Heart left ventricle (tissue), 16 donors: ENCODE measurements at regions not wholly inside any gene's neighbourhood (a gene's known extent, or its start where the extent isn't known, plus 50 kb on each side); places are given as distances from the start of the nearest gene placed in this dataset.

ENCODE experiments used
- ATAC-seq, 4 donors: fragments of 200-7000 bp; cut with Tn5 transposase; one replicate each; pipeline ENCODE4 v1.9.1; 2020 to 2022; ENCODE audit warnings: moderate library complexity in 4 of 4, mild to moderate bottlenecking in 3 of 4, moderate number of reproducible peaks in 1 of 4
- DNase-seq, 5 donors: peaks; one replicate each; pipeline ENCODE4 v3.0.0-alpha.2; 2020
- H3K27ac ChIP-seq, 12 donors: fragments of 200-600 bp; sonication (generic) in 4 of 12; one replicate each; pipeline versions ENCODE4 v1.5.0 to v1.8.0; 2016 to 2022; ENCODE audit warnings: mild to moderate bottlenecking in 2 of 12
- H3K27me3 ChIP-seq, 9 donors: fragments of 200-600 bp; sonication (generic) in 2 of 9; one replicate each; pipeline versions ENCODE4 v1.5.1 to v1.8.0; 2016 to 2022; ENCODE audit warnings: mild to moderate bottlenecking in 3 of 9
- H3K36me3 ChIP-seq, 9 donors: fragments of 200-600 bp; sonication (generic) in 2 of 9; one replicate each; pipeline versions ENCODE4 v1.5.0 to v1.8.0; 2018 to 2022; ENCODE audit warnings: mild to moderate bottlenecking in 2 of 9
- H3K4me1 ChIP-seq, 12 donors: fragments of 200-600 bp; sonication (generic) in 4 of 12; one replicate each; pipeline versions ENCODE4 v1.5.0 to v1.8.0; 2016 to 2022; ENCODE audit warnings: mild to moderate bottlenecking in 3 of 12
- H3K4me3 ChIP-seq, 12 donors: fragments of 200-600 bp; sonication (generic) in 4 of 12; one replicate each; pipeline versions ENCODE4 v1.5.0 to v1.8.0; 2017 to 2022; ENCODE audit warnings: mild to moderate bottlenecking in 9 of 12, moderate library complexity in 4 of 12
- H3K9me3 ChIP-seq, 12 donors: fragments of 200-600 bp; sonication (generic) in 4 of 12; one replicate each; pipeline versions ENCODE4 v1.5.0 to v1.8.0; 2016 to 2022; ENCODE audit warnings: mild to moderate bottlenecking in 1 of 12
- POLR2A ChIP-seq, 2 donors: fragments of 450-650 bp; IDR thresholded peaks; one replicate each; pipeline ENCODE4 v1.6.1; 2017; ENCODE audit warnings: antibody characterized with exemption in 2 of 2, mild to moderate bottlenecking in 2 of 2, moderate library complexity in 2 of 2
- WGBS, 4 donors: extraction: QIAGEN DNeasy Blood & Tissue Kit in 2 of 4; methylation state at CpG; one replicate each; pipeline versions ENCODE4 v1.1.5 to v1.1.7; 2013 to 2018; 5-methylcytosine and 5-hydroxymethylcytosine counted together
- intact Hi-C, 10 donors: fragments of 100-400 bp; cut with DNase I; formaldehyde crosslinking; loops; one replicate each; pipeline versions ENCODE4 v1.11.1 to v1.14.2; 2022
- TF ChIP-seq, protein P1 (sequence below), 12 donors: fragments of 200-600 bp; sonication (generic) in 4 of 12; IDR thresholded peaks; one replicate each; pipeline versions ENCODE4 v1.5.0 to v1.8.0; 2018 to 2022; ENCODE audit warnings: antibody characterized with exemption in 12 of 12, mild to moderate bottlenecking in 5 of 12
- donor health status: ischemic (EF 13 %, LVEDD 7.1; RV severe dilation, severe dysfunction).
- donor health status: healthy with polysubstance abuse.
- donor health status: DM: no; HTN: yes; CAD: no.
- donor health status: DM: no; HTN: no; CAD: no.
- donor health status: ischemic (EF 25% LVEDD 6.9; RV normal size, moderate dysfunction).
- donor health status: ischemic (EF 25% LVEDD 5.7; RV mildly dilated, moderate dysfunction).
- donor health status: healthy.
- donor health status: DM: yes; HTN: yes; CAD: no.
- donor health status: ischemic (EF 35%, LVEDD 5.7; RV mildly dilated, moderate dysfunction).
- donor health status: nonischemic (EF 11% LVEDD 7.7; RV severe dilation, severe dysfunction).
- donor health status: DM: yes; HTN: yes; CAD: no.
- donor health status: PGD.
- donor health status: ischemic (EF 29% LVEDD 5.4; RV normal size, mild dysfunction).
- donor health status: nonischemic (EF 23%, LVEDD 6.1; RV moderate dilation, normal function).

DNA sequence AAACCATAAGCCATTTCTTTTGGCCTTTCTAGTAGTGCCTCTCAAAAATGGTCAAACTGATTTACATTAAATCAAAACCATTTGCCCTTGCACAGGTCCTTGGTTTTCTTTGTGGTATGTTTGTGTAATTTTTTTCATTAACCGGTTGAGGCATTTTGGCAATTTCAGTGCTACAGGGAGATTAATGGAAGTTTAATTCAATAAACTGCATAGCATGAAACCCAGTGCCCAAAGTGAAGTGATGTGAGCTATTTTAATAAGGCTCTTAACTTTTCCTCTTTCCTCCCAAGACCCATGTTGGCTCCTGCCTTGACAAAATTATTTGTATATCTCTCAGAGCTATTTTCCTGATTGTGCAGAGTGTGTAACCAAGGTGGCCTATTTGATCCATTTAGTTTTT, 326.2 kb upstream of the SEMA6A start:
- Histone ChIP-seq H3K9me3 (no peaks in the 10 kb centered on the region), H3K27ac (no peak overlapping the region), H3K4me1 (peaks cover 0 to 6% (median 0%) of the 10 kb centered on the region in 12 donors), H3K4me3 (no peak overlapping the region), H3K36me3 (no peaks in the 10 kb centered on the region), H3K27me3 (no peaks in the 10 kb centered on the region)
- DNase-seq: no peak
- WGBS, 4 donors: 93 to 100% (median 95%) methylated on average over 1 of the region's 1 CpG
- intact Hi-C loops: no loop called here
- no peak for TF ChIP-seq POLR2A (IDR thresholded peaks at IDR 0.05)
- TF ChIP-seq, protein P1, sequence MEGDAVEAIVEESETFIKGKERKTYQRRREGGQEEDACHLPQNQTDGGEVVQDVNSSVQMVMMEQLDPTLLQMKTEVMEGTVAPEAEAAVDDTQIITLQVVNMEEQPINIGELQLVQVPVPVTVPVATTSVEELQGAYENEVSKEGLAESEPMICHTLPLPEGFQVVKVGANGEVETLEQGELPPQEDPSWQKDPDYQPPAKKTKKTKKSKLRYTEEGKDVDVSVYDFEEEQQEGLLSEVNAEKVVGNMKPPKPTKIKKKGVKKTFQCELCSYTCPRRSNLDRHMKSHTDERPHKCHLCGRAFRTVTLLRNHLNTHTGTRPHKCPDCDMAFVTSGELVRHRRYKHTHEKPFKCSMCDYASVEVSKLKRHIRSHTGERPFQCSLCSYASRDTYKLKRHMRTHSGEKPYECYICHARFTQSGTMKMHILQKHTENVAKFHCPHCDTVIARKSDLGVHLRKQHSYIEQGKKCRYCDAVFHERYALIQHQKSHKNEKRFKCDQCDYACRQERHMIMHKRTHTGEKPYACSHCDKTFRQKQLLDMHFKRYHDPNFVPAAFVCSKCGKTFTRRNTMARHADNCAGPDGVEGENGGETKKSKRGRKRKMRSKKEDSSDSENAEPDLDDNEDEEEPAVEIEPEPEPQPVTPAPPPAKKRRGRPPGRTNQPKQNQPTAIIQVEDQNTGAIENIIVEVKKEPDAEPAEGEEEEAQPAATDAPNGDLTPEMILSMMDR (IDR thresholded peaks at IDR 0.05): no peak
- ATAC-seq: no peak

DNA sequence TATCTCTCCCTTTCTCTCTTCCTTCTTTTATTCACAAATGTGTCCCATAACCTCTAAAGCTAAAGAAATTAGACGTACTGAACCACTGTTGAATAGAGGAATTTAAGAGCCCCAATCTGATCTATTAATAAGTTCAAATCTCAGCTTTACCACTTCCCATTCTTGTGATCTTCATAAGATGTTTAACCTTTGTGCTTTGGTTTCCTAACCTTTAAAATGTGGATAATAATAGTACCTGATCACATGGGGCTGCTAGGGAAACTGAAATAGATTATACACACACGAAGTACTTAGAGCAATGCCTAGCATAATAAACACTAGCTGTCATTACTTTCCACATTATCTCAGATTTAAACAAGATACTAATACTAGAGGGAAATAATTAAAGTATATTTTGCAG, 324.3 kb upstream of the SEMA6A start:
- intact Hi-C loops: no loop called here
- Histone ChIP-seq H3K27ac (no peak overlapping the region), H3K27me3 (no peaks in the 10 kb centered on the region), H3K4me1 (peaks cover 0 to 6% (median 0%) of the 10 kb centered on the region in 12 donors), H3K9me3 (no peaks in the 10 kb centered on the region), H3K4me3 (no peak overlapping the region), H3K36me3 (no peaks in the 10 kb centered on the region)
- no peak for DNase-seq
- ATAC-seq: peak; percentile 55 to 91 (median 74)
- TF ChIP-seq, protein P1 (IDR thresholded peaks at IDR 0.05): no peak
- no peak for TF ChIP-seq POLR2A (IDR thresholded peaks at IDR 0.05)
- WGBS, 4 donors: 33 to 41% (median 34%) methylated on average over 2 of the region's 2 CpGs

DNA sequence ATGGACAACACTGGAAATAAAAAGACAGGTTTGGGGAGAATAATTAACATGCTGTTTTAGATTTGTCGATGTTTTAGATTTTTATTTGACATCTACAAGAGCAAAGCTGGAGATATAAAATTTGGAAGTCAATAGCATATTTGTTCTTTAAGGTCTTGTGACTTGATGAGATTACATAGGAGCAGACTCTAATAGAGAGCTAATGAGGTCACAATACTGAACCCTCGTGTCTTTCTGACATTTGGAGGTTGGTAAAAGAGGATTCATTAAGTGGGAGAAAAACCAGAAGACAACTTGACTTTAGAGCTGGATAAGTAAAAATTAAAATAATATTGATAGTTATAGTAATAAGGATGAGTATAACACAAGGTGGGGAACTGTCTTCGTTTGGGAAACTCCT, 322.7 kb upstream of the SEMA6A start:
- Histone ChIP-seq H3K36me3 (no peaks in the 10 kb centered on the region), H3K4me1 (peaks cover 0 to 6% (median 0%) of the 10 kb centered on the region in 12 donors), H3K27me3 (no peaks in the 10 kb centered on the region), H3K9me3 (no peaks in the 10 kb centered on the region), H3K4me3 (no peak overlapping the region), H3K27ac (no peak overlapping the region)
- WGBS, 4 donors: 73 to 83% (median 80%) methylated on average over 3 of the region's 3 CpGs
- DNase-seq (no peak), ATAC-seq (no peak)
- TF ChIP-seq POLR2A (IDR thresholded peaks at IDR 0.05): no peak
- TF ChIP-seq, protein P1 (IDR thresholded peaks at IDR 0.05): no peak
- intact Hi-C loops: no loop called here

DNA sequence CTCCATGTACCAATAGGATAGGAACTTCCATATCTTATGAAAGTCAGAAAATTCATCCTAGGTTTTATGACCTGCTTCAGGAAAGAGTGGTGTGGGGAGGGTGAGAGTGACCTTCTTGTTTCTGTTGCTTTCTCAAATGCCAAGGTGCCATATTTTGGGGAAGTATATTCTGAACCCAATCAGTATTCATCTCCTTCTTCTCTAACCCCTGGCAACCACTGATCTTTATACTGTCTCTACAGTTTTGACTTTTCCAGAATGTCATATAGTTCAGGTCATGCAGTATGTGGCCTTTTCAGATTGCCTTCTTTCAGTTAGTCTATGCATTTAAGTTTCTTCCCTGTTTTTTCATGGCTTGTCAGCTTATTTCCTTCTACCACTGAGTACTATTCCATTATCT, 321.4 kb upstream of the SEMA6A start:
- intact Hi-C loops: no loop called here
- H3K4me1 ChIP-seq: peaks cover 0 to 6% (median 0%) of the 10 kb centered on the region in 12 donors
- H3K36me3 ChIP-seq: no peaks in the 10 kb centered on the region
- no peak overlapping the region for H3K27ac ChIP-seq
- no peaks in the 10 kb centered on the region for H3K27me3 ChIP-seq
- no peak for DNase-seq
- no peak overlapping the region for H3K4me3 ChIP-seq
- TF ChIP-seq POLR2A (IDR thresholded peaks at IDR 0.05): no peak
- TF ChIP-seq, protein P1 (IDR thresholded peaks at IDR 0.05): no peak
- H3K9me3 ChIP-seq: no peaks in the 10 kb centered on the region
- no peak for ATAC-seq
